ENCODE measurements at regions not wholly inside any gene's neighbourhood (a gene's known extent, or its start where the extent isn't known, plus 50 kb on each side); places are given as distances from the start of the nearest gene placed in this dataset.
A peak's percentile ranks its signal among the peaks of the same experiment; 100 is the strongest.

- intact Hi-C loops (cut with micrococcal nuclease; ENCODE audit: unreplicated experiment) = no loop called here
- H3K27me3 Mint-ChIP-seq (ENCODE audit: insufficient read depth, unreplicated experiment) = no peaks in the 10 kb centered on the region
- H3K4me1 ChIP-seq = no peaks in the 10 kb centered on the region
- no peak for TF ChIP-seq CTCF (IDR thresholded peaks at IDR 0.05; ENCODE audit: insufficient read depth in 1 of 2, low read depth in 1 of 2, low read length in 1 of 2, severe bottlenecking in 1 of 2, unreplicated experiment in 1 of 2)
- BruUV-seq (replicated peaks) = no TSS peak
- no peak overlapping the region for H3K4me3 Mint-ChIP-seq (ENCODE audit: unreplicated experiment)
- no peaks in the 10 kb centered on the region for H3K36me3 ChIP-seq (ENCODE audit: control insufficient read depth, insufficient read depth, low read length)
- no peaks in the 10 kb centered on the region for H3K36me3 Mint-ChIP-seq (ENCODE audit: insufficient read depth, unreplicated experiment)
- POLR2A ChIA-PET = no interaction called here
- no peaks in the 10 kb centered on the region for H3K9me3 ChIP-seq
- DNase-seq = no peak
- no peak overlapping the region for H3K4me3 ChIP-seq (ENCODE audit: low read depth, low read length)
- no peaks in the 10 kb centered on the region for H3K27me3 ChIP-seq (replicated peaks; ENCODE audit: control insufficient read depth, insufficient read depth, low read length)
- CTCF ChIA-PET = no interaction called here
- no peak overlapping the region for H3K27ac Mint-ChIP-seq (ENCODE audit: unreplicated experiment)
- no peaks in the 10 kb centered on the region for H3K4me1 Mint-ChIP-seq (ENCODE audit: low read depth, unreplicated experiment)
- no peaks in the 10 kb centered on the region for H3K9me3 Mint-ChIP-seq (ENCODE audit: unreplicated experiment)
Measured at GRCh38 chr11:16440136-16440535, 83.8 kb upstream of the SOX6 start.

GRCh38 chr11:16434036-16434435 is 77.7 kb upstream of the SOX6 start:
- H3K36me3 Mint-ChIP-seq (ENCODE audit: insufficient read depth, unreplicated experiment) = no peaks in the 10 kb centered on the region
- Histone ChIP-seq H3K36me3 (ENCODE audit: control insufficient read depth, insufficient read depth, low read length) (no peaks in the 10 kb centered on the region), H3K4me3 (ENCODE audit: low read depth, low read length) (no peak overlapping the region), H3K27me3 (replicated peaks; ENCODE audit: control insufficient read depth, insufficient read depth, low read length) (no peaks in the 10 kb centered on the region), H3K4me1 (peaks cover 11% of the 10 kb centered on the region), H3K9me3 (peaks cover 23% of the 10 kb centered on the region)
- DNase-seq = peak in 1 of 2 experiments; percentile 2
- H3K9me3 Mint-ChIP-seq (ENCODE audit: unreplicated experiment) = peaks cover 26% of the 10 kb centered on the region
- ChIA-PET CTCF (no interaction called here), POLR2A (no interaction called here)
- no peak overlapping the region for H3K4me3 Mint-ChIP-seq (ENCODE audit: unreplicated experiment)
- no TSS peak for BruUV-seq (replicated peaks)
- H3K27ac Mint-ChIP-seq (ENCODE audit: unreplicated experiment) = peak overlapping the region; percentile 60
- H3K4me1 Mint-ChIP-seq (ENCODE audit: low read depth, unreplicated experiment) = peaks cover 9% of the 10 kb centered on the region
- H3K27me3 Mint-ChIP-seq (ENCODE audit: insufficient read depth, unreplicated experiment) = no peaks in the 10 kb centered on the region
- TF ChIP-seq CTCF (IDR thresholded peaks at IDR 0.05; ENCODE audit: insufficient read depth in 1 of 2, low read depth in 1 of 2, low read length in 1 of 2, severe bottlenecking in 1 of 2, unreplicated experiment in 1 of 2) = no peak
- intact Hi-C loops (cut with micrococcal nuclease; ENCODE audit: unreplicated experiment) = no loop called here

GRCh38 chr11:16430674-16431073 is 74.3 kb upstream of the SOX6 start:
- intact Hi-C loops (cut with micrococcal nuclease; ENCODE audit: unreplicated experiment) = no loop called here
- H3K4me1 Mint-ChIP-seq (ENCODE audit: low read depth, unreplicated experiment) = peaks cover 9% of the 10 kb centered on the region
- no peaks in the 10 kb centered on the region for H3K36me3 ChIP-seq (ENCODE audit: control insufficient read depth, insufficient read depth, low read length)
- no peak for TF ChIP-seq CTCF (IDR thresholded peaks at IDR 0.05; ENCODE audit: insufficient read depth in 1 of 2, low read depth in 1 of 2, low read length in 1 of 2, severe bottlenecking in 1 of 2, unreplicated experiment in 1 of 2)
- no peaks in the 10 kb centered on the region for H3K27me3 Mint-ChIP-seq (ENCODE audit: insufficient read depth, unreplicated experiment)
- H3K9me3 ChIP-seq = peaks cover 23% of the 10 kb centered on the region
- peaks cover 11% of the 10 kb centered on the region for H3K4me1 ChIP-seq
- peaks cover 33% of the 10 kb centered on the region for H3K9me3 Mint-ChIP-seq (ENCODE audit: unreplicated experiment)
- H3K27ac Mint-ChIP-seq (ENCODE audit: unreplicated experiment) = no peak overlapping the region
- BruUV-seq (replicated peaks) = no TSS peak
- H3K4me3 Mint-ChIP-seq (ENCODE audit: unreplicated experiment) = no peak overlapping the region
- no peaks in the 10 kb centered on the region for H3K36me3 Mint-ChIP-seq (ENCODE audit: insufficient read depth, unreplicated experiment)
- DNase-seq = no peak
- POLR2A ChIA-PET = no interaction called here
- no peak overlapping the region for H3K4me3 ChIP-seq (ENCODE audit: low read depth, low read length)
- CTCF ChIA-PET = no interaction called here
- H3K27me3 ChIP-seq (replicated peaks; ENCODE audit: control insufficient read depth, insufficient read depth, low read length) = no peaks in the 10 kb centered on the region
